Cardiac fibroblast (primary cell): ENCODE measurements at regions not wholly inside any gene's neighbourhood (a gene's known extent, or its start where the extent isn't known, plus 50 kb on each side); places are given as distances from the start of the nearest gene placed in this dataset.

Experiments
- DNase-seq, 2 donors: peaks; one replicate each; pipeline versions ENCODE4 v3.0.0 to v3.0.0-alpha.2; 2010; ENCODE audit warnings: low read depth in 2 of 2
- H3K4me3 ChIP-seq, 2 donors: replicated peaks in 1 of 2; 1 replicate in 1 of 2; 2 replicates in 1 of 2; pipeline ENCODE4 v1.5.1; 2011; ENCODE audit warnings: low read depth in 2 of 2, low read length in 2 of 2, mild to moderate bottlenecking in 2 of 2, moderate library complexity in 1 of 2
- TF ChIP-seq, protein P1 (sequence below): IDR thresholded peaks from one replicate; pipeline ENCODE4 v1.5.1; 2011; ENCODE audit warnings: low read depth, mild to moderate bottlenecking, low read length, inconsistent platforms

DNA sequence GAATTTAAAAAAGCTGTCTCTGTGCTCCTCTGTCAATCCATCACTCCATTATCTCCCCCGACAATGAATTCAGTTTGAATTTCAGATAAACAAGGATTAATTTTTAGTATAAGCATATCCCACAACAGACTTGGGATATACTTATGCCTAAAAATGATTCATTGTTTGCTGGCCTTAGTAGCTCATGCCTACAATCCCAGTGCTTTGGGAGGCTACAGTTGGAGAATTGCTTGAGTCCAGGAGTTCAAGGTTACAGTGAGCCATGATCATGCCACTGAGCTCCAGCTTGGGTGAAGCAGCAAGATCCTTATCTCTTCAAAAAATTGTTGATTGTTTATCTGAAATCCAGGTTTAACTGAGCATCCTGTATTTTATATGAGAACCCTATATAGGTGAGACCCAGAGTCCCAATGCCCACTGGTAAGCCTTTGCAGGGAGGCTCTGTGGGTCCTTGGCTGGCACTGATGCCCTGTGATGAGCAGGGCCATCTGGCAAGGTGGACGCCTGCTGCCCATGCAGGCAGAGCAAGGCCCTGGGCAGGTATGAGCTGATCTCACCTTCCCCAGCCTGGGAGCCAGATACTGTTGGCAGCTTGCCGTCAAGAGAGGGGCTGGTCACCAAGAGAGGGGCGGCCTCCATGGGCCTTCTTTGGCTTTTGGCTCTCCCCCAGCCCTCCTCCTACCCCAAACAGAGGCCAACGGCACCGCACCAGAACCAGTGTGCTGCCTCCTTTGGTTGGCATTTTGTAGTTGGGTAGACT is 158.7 kb downstream of the SEC14L1 start:
- TF ChIP-seq, protein P1, sequence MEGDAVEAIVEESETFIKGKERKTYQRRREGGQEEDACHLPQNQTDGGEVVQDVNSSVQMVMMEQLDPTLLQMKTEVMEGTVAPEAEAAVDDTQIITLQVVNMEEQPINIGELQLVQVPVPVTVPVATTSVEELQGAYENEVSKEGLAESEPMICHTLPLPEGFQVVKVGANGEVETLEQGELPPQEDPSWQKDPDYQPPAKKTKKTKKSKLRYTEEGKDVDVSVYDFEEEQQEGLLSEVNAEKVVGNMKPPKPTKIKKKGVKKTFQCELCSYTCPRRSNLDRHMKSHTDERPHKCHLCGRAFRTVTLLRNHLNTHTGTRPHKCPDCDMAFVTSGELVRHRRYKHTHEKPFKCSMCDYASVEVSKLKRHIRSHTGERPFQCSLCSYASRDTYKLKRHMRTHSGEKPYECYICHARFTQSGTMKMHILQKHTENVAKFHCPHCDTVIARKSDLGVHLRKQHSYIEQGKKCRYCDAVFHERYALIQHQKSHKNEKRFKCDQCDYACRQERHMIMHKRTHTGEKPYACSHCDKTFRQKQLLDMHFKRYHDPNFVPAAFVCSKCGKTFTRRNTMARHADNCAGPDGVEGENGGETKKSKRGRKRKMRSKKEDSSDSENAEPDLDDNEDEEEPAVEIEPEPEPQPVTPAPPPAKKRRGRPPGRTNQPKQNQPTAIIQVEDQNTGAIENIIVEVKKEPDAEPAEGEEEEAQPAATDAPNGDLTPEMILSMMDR, result no peak
- no peak overlapping the region for H3K4me3 ChIP-seq
- no peak for DNase-seq

DNA sequence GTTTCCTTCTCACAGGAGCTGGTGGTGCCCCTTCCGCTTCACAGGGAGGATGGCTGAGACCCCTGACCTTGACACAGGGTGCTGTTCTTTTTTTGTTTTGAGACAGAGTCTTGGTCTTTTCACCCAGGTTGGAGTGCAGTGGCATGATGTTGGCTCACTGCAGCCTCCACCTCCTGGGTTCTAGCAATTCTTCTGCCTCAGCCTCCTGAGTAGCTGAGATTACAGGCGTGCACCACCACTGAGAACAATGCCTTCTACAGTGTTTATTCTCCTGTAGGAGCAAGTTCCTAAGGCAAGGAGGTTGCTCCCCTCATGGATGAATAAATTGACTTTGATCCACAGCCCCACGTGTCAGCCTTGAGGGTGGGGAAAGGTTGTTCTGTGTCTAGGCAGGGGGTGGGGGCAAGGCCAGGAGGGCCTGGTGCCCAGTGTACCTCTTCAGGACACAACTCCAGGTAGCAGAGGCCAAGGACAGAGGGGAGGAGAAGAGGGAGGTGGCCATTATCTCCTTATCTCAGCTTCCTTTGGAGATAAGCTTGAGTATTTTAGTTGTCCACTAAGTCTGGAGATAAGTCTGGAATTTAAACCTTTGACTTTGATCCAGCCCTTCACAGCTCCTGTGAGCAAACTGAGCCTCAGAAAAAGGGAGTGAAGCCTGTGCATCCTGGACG is 159.4 kb downstream of the SEC14L1 start:
- H3K4me3 ChIP-seq, result no peak overlapping the region
- TF ChIP-seq, protein P1, result no peak
- DNase-seq, result no peak

DNA sequence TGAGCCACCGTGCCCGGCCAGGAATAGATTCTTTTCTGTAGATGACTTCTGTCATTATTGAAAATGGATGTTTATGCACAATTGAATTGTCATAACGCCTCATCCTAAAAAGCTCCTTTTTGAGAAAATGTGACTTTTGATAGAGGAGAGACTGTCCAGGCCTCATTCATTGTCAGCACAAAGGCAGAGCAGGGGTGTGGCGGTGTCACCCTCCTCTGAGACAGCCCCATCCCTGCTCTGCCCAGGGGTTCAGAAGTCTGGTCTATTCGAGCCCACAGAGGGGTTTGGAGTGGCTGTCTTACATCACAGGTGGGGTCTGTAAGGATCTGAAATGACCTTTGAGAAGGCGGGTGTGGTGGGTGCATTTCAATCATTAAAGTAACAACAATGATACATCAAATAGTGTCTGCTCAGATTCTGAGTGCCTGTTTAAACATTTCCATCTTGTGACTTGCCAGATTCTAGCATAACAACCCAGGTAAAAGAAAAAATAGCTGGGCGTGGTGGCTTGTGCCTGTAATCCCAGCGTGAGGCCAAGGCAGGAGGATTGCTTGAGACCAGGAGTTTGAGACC is 161.0 kb downstream of the SEC14L1 start:
- no peak for DNase-seq
- TF ChIP-seq, protein P1, result no peak
- H3K4me3 ChIP-seq, result no peak overlapping the region

DNA sequence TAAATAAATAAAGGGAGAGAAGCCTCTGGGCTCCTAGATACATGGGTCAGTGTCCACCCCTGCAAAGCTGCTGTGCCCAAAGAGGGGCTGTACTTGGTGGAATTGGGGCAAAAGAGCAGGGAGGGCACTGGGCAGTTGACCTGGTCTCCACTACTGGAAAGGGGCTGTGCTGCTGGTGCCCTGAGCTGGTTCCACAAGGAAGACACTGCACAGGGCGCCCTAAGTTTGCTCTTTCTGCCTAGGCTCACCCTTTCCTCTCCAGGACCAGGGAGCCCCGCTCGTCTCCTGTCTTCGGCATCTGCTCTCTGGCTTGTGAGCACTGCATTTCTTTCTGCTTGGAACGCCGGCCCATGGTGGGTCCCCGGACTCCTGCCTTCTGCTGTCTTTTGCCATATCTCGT is 161.9 kb downstream of the SEC14L1 start:
- TF ChIP-seq, protein P1, result no peak
- no peak overlapping the region for H3K4me3 ChIP-seq
- no peak for DNase-seq

DNA sequence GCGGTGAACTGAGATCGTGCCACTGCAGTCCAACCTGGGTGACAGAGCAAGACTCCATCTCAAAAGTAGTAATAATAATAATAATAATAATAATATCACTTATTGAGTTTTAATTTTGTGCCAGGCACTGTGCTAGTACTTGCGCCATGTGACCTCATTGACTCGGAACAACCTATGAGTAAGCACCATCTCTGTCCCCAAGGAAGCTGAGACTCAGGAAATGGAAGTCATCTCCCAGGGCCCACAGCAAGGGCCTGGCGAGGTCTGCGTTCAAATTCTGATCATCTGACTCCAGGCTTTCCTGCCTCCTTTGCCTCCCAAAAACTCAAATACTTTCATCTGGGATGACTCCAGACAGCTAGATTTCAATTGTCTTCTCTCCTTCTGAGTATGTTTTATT is 162.9 kb downstream of the SEC14L1 start:
- H3K4me3 ChIP-seq, result no peak overlapping the region
- TF ChIP-seq, protein P1, result no peak
- DNase-seq, result peak in 1 of 2 donors; percentile 76

DNA sequence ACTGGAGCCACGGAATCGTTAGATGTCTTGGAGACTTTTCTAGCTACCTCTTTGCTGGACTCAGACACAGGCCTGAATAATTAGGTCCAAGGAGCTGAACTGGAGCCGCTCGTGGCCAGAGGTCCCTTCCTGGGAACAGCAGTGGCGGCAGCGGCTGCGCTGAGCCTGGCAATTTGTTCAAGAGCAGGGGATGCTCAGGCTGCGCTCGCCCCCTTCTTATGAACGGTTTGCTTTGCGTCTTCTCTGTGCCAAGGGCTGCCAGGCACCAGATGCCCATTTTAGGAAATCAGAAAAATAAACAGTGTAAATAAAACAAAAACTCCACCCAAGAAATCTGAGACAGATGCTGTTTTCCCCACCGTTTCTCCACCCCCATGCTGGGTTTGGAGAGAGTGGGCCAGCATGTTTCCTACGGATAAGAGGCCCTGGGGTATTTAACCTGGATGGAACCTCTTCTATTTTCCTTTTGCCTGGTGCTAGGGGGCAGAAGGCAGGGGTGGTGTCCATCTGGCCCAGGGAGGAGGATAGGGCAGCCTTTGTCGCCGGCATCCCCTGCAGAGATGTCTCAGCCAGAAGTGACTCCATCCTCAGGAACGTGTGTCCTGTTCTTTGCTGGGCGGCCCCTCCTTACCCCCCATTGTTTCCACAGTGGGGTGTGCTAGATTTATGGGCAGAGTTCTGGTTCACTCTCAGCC is 163.4 kb downstream of the SEC14L1 start:
- DNase-seq, result peak in 1 of 2 donors; percentile 51
- TF ChIP-seq, protein P1, result no peak
- no peak overlapping the region for H3K4me3 ChIP-seq
